ENCODE measurements at regions not wholly inside any gene's neighbourhood (a gene's known extent, or its start where the extent isn't known, plus 50 kb on each side); places are given as distances from the start of the nearest gene placed in this dataset.

GRCh38 chr2:217231724-217232123 lies 371.9 kb upstream of the TNP1 start:
- TF ChIP-seq, protein P1, sequence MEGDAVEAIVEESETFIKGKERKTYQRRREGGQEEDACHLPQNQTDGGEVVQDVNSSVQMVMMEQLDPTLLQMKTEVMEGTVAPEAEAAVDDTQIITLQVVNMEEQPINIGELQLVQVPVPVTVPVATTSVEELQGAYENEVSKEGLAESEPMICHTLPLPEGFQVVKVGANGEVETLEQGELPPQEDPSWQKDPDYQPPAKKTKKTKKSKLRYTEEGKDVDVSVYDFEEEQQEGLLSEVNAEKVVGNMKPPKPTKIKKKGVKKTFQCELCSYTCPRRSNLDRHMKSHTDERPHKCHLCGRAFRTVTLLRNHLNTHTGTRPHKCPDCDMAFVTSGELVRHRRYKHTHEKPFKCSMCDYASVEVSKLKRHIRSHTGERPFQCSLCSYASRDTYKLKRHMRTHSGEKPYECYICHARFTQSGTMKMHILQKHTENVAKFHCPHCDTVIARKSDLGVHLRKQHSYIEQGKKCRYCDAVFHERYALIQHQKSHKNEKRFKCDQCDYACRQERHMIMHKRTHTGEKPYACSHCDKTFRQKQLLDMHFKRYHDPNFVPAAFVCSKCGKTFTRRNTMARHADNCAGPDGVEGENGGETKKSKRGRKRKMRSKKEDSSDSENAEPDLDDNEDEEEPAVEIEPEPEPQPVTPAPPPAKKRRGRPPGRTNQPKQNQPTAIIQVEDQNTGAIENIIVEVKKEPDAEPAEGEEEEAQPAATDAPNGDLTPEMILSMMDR (IDR thresholded peaks at IDR 0.05; ENCODE audit: insufficient read depth, low read length, poor library complexity, severe bottlenecking), result no peak
- TF ChIP-seq EZH2phosphoT487 (conservative IDR thresholded peaks at IDR 0.05; ENCODE audit: low read length), result no peak

All from SU-DHL-6 (cell line).